CD4-positive, alpha-beta T cell treated with Interleukin-15 for 1 hour (primary cell): ENCODE measurements at regions not wholly inside any gene's neighbourhood (a gene's known extent, or its start where the extent isn't known, plus 50 kb on each side); places are given as distances from the start of the nearest gene placed in this dataset.

ENCODE experiments used
- DNase-seq: peaks from one replicate; pipeline ENCODE4 v3.0.0-alpha.2; 2020

DNA sequence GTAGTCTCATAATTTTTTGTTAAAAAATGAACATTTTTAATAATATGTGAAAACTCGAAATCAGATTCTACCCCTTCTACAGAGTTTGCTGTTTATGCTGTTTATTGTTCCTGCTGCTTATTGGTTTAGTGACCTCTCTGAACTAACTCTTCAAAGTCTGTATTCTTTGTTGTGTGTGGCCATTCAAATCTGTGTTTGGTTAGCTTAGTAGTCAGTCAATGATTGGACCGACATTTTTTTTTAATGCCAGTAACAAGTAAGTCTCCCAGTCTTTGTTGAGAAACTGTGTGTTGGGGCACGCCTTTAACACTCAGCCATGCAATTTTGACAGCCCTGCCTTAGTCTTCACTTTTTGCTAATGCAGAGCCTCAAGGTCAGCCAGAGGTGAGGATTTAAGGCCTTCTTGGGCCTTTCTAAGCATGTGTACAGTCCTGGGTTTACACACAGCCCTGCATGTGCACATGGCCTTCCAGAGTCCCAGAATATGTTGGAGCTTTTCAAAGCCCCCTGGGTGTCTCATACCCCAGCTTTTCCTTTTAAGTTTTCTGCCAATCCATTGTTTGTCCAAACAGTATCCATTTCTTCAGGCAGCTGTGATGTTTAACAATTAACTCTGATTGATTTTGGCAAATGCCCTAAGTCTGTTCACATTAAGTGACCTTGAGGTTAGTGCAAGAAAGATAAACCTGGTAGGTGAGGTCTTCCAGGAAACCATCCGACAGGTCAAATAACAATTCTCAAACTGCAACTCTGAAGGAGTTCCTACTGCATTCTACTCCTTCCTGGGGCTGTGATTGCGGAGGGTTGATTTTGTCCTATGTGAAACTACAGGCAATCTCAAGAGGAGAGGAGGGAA is 389.3 kb downstream of the PMP22 start:
- DNase-seq, result no peak

DNA sequence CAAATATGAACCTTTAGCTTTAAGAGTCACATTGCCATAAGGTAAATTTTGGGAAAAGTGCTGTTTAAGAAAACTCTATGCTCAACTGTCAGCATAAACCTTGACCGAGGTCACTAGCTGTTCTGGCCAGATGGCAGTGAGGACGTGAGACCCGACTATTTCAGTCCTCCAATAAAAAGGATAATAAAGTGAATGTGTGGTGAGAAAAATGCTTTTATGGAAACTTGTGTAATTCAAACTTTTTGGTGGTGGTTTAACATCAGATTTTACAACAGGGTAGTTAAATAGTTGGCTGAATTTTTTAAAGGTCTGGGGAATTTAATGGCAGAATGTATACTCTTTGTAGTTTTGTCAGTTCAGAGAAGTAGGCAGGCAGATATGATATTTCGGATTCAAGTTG is 391.1 kb downstream of the PMP22 start:
- DNase-seq, result no peak

- DNase-seq, result no peak
Measured at GRCh38 chr17:14873540-14873939, 391.6 kb downstream of the PMP22 start.

DNA sequence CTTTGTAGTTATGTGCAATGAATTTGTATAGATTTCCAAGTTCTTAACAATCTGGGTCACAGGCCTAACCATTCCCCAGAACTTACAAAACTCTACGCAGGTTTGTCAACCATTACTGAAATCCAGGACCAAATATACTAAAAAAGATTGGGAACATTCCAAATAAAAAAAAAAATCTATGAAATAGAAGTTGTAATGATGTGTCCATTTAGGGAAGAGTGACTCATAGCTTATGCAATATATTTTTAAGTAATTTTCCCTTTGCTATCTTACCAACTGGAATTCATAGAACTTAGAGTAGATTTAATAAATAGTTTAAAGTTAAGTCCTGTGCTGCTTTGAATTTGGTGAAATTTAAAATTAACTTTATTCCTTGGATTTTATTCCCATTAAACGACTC is 393.2 kb downstream of the PMP22 start:
- DNase-seq, result no peak

GRCh38 chr17:14866266-14866665 is 398.9 kb downstream of the PMP22 start:
- no peak for DNase-seq

DNA sequence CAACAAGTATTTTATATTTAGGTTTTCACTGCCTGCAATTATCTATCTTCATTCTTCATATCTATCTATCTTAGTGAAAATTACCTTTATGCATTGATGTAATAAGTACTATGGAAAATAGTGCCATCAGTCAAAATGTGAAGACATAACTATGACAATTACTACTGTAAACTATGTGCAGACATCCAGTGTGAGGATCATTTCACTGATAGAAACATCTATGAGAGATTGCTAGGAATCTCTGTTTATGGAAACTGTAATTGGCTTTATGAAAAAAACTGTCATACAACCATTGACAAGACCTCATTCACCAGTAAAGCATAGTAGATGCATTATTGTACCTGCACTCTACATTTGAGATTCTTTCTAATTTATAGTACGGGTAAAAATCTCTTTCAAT is 401.0 kb downstream of the PMP22 start:
- no peak for DNase-seq

DNA sequence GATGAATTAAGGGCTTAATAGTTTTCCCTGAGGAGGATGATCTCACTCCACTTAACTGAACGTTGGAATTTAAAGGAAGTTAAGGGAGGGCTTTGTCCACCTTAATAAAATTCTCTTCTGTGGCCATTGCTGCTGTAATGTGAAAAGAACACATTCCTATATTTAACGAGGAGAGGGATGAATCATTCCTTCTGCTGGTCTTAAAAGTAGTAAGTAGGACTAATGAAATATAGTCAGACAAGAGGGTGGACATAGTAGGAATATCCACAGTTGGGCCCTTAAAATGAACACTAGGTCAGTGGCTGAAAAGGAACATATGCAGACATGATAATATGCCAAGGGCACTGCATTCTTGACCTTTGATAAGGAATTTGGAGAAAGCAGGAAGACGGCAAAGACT is 405.6 kb downstream of the PMP22 start:
- DNase-seq, result no peak

GRCh38 chr17:14856176-14856575 is 408.9 kb downstream of the PMP22 start:
- DNase-seq, result no peak

- DNase-seq, result no peak
Measured at GRCh38 chr17:14854691-14855090, 410.4 kb downstream of the PMP22 start.

GRCh38 chr17:14845591-14846281 is 419.4 kb downstream of the PMP22 start:
- DNase-seq, result no peak

DNA sequence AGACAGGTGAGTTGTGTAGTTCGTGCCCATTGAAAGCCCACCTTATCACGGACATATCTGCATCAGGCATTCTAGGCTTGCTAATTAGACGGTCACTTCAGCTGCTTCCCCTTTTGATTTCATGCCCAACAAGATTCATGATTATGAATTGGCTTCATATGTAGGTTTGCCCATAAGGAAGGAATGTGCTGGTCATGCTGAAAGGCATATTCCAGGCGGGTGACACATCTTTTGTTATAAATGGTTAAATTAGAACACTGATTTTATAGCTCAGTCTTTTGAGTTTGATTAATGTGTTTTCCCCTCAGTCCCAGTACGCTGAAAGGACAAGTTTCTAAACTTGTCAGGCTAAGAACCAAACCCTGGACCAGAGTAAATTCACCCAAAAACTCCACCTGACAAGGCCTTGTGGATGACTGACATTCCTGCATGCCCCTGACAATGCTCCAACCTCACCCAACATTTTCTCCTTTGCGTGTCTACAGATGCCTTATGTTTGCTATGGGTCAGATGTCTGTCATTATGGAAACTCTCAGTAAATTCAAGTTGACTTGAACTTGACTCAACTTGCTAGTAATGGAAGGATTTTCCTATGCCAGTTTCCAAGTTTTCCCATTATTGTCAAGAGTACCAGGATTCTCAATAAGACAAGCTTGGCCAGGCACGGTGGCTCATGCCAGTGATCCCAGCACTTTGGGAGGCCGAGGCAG is 421.9 kb downstream of the PMP22 start:
- DNase-seq, result no peak

DNA sequence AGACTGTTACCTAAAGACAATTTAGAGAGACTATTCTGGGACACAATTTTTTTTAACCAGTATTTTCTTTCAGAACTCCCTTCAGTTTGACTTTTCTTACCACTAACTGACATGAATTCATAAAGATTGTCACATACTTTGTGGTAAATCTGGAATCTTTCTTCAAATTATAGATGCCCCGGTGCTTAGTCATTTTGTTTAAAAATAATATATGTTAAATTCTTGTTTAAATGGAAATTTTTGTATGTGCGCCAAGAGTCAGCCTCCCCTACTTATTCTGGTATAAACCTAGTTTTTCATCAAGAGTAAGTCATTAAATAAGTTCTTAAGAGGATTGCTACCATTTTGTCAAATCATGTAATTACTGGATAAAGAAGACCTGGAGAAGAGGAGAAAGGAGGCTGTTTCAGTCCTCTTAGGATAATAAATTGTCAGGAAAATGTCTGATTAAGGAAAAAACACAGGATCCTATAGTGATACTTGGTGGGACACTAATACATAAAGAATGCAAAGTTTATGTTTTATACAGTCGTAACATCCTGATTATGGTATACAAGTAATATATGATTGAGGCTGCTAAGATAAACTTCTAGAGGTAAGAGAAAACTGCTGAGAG is 424.4 kb downstream of the PMP22 start:
- DNase-seq, result no peak

GRCh38 chr17:14838567-14838966 is 426.6 kb downstream of the PMP22 start:
- DNase-seq, result no peak

DNA sequence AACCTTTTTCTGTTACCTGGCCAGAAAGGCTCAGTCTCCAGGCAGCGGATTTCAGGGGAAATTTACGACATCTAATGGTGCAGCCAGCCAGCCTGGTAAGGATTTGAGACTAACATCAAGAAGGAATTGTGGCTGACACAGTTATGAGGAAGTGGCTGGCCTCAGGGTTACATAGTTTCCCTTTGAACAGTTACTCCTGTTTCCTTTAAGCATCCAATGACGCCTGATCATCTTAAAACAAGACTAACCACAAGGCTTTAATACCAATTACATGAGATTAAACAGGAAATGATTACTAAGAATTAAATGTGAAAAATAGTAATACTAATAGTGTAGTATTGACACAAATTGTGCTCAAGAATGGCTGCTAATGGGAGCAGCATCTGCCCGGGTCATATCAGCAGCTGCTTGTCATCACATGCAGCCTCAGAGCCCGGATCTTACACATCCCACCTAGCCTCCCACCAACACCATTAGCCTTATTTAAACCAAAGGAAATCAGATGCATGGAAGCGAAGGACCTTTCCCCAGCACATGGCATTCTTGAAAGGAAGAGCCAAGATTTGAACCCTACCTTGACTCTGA is 431.8 kb downstream of the PMP22 start:
- DNase-seq, result no peak

- no peak for DNase-seq
Measured at GRCh38 chr17:14831491-14831890, 433.6 kb downstream of the PMP22 start.

DNA sequence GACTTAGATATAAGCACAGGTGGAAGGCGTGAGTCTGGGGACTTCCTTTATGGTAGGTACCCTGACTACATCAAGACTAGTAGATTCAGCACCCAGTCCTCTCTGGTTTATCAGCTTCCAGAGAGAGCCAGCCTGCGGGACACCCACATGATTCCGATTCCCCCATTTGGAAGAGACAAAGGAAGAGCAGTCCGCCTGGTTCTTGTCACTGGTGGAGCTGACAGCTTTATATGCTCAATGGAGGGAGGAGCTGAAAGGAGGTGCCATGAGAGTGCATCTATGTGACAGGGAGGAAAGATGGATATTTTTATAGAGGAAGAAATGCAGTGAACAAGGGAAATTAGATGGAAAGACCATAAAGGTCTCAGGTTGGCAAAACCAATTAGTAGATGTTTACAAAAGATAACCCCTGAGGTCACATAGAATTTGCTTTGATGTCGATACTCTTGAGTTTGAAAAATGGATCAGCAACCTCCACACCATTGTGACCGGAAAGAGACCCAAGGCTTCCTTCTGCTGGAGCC is 437.7 kb downstream of the PMP22 start:
- DNase-seq, result no peak

- DNase-seq, result no peak
Measured at GRCh38 chr17:14826358-14826757, 438.8 kb downstream of the PMP22 start.

DNA sequence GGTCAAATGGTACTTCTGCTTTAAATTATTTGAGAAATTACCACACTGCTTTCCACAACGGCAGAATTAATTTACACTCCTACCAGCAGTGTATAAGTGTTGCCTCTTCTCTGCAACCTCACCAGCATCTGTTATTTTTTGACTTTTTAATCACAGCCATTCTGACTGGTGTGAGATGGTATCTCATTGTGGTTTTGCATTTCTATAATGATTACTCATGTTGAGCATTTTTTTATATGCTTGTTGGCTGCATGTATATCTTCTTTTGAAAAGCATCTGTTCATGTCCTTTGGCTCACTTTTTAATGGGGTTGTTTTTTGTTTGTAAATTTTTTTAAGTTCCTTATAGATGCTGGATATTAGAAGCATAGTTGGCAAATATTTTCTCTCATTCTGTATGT is 446.7 kb downstream of the PMP22 start:
- no peak for DNase-seq

GRCh38 chr17:14815079-14815478 is 450.0 kb downstream of the PMP22 start:
- DNase-seq, result no peak

DNA sequence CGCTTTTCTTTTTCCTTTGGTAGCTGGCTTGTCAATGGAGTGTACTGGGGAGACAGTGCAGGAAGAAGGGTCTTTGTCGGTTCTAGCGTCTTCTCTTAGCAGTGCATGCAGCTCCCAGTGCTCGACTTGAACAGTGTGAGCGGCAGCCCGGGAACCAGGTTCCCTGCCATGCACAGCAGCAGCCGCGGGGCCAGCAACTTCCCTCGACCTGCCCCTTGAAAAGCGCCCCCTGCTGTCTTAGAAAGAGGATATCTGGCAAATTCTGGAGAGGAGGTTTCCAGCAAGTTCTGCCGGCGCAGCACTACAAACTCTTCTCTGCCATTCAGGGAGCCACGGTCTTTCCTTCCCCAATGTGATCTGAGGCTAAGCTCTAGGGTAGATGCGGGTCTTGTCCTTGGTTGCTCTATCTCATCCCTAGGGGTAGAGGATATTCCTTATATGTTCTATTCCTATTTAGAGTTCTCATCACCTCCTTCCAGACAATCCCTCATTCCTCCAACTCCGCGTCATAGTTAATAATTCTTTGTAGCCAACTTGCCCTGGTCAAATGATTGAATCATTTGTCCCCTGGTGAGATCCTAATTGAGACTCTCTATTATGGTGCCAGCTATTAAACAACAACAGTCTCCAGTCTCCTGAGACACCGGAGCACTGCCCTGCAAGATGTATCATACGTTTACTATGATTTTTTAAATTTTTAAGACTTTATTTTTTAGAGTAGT is 451.3 kb downstream of the PMP22 start:
- no peak for DNase-seq

DNA sequence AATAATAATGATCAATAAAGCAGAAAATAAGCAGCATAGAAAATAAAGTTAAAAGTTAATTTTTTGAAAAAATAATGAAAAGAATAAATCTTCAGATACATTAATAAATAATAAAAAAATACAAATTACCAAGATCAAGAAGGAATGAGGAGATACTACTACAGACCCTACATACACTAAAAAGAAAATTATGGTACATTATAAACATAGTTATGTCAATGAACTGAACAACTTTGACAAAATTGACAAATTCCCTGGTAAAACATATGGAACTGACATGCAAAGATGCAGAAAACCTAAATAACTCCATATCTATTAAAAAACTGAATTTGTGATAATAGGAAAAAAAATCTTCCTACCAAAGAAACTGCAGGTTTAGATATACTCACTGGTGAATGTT is 456.7 kb downstream of the PMP22 start:
- DNase-seq, result no peak

- no peak for DNase-seq
Measured at GRCh38 chr17:14805348-14805747, 459.8 kb downstream of the PMP22 start.
